ENCODE measurements at regions not wholly inside any gene's neighbourhood (a gene's known extent, or its start where the extent isn't known, plus 50 kb on each side); places are given as distances from the start of the nearest gene placed in this dataset.

- TF ChIP-seq POLR2A (IDR thresholded peaks at IDR 0.05; ENCODE audit: extremely low read depth, insufficient read length) (no peak), CTCF (IDR thresholded peaks at IDR 0.05; ENCODE audit: low read depth, low read length) (no peak), MAX (IDR thresholded peaks at IDR 0.05; ENCODE audit: low read depth, low read length) (no peak)
Measured at GRCh38 chr13:37326334-37326733, 220.9 kb upstream of the CSNK1A1L start.

All from NB4 (cell line).